Breast epithelium (tissue), 3 donors: ENCODE measurements at regions not wholly inside any gene's neighbourhood (a gene's known extent, or its start where the extent isn't known, plus 50 kb on each side); places are given as distances from the start of the nearest gene placed in this dataset.
"Not testable (repeated sequence)": the region's sequence is repeated elsewhere in the genome, so short reads cannot be mapped to it uniquely, and the experiment has no call there.

Experiments used
- POLR2A ChIP-seq: fragments of 450-650 bp; IDR thresholded peaks from one replicate; pipeline ENCODE4 v1.6.1; 2016; ENCODE audit warnings: antibody characterized with exemption, mild to moderate bottlenecking, moderate library complexity
- POLR2AphosphoS5 ChIP-seq, 3 donors: sonication (generic); formaldehyde crosslinking; IDR thresholded peaks; one replicate each; pipeline ENCODE4 v1.6.1; 2017; ENCODE audit warnings: antibody characterized with exemption in 3 of 3

DNA sequence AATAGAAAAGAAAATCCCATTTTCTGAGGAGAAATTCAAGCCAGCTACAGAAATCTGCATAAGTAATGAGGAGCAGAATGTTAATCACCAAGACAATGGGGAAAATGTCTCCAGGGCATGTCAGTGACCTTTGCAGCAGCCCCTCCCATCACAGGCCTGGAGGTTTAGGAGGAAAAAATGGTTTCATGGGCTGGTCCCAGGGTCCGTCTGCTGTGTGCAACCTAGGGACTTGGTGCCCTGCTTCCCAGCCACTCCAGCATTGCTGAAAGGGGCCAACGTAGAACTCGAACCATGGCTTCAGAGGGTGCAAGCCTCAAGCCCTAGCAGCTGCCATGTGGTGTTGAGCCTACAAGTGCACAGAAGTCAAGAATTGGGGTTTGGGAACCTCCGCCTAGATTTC is 116.8 kb downstream of the ENC1 start:
- TF ChIP-seq POLR2A; POLR2AphosphoS5 (IDR thresholded peaks at IDR 0.05): not testable (repeated sequence)
